ENCODE measurements at regions not wholly inside any gene's neighbourhood (a gene's known extent, or its start where the extent isn't known, plus 50 kb on each side); places are given as distances from the start of the nearest gene placed in this dataset.

GRCh38 chr2:136645236-136645828, 120.0 kb upstream of the THSD7B start:
- H3K36me3 Mint-ChIP-seq (ENCODE audit: insufficient read depth), result no peaks in the 10 kb centered on the region
- peaks cover 0 to 10% of the 10 kb centered on the region in 2 donors for H3K27me3 Mint-ChIP-seq
- H3K9me3 Mint-ChIP-seq, result no peaks in the 10 kb centered on the region
- H3K4me3 Mint-ChIP-seq, result no peak overlapping the region
- no peak for DNase-seq
- no peak for ATAC-seq (replicated peaks)
- H3K27ac Mint-ChIP-seq, result no peak overlapping the region
- H3K4me1 Mint-ChIP-seq (ENCODE audit: low read depth in 2 of 2), result no peaks in the 10 kb centered on the region

GRCh38 chr2:136639651-136640050, 125.7 kb upstream of the THSD7B start:
- ATAC-seq (replicated peaks), result no peak
- DNase-seq, result no peak
- H3K36me3 Mint-ChIP-seq (ENCODE audit: insufficient read depth), result no peaks in the 10 kb centered on the region
- no peaks in the 10 kb centered on the region for H3K4me1 Mint-ChIP-seq (ENCODE audit: low read depth in 2 of 2)
- H3K27ac Mint-ChIP-seq, result no peak overlapping the region
- H3K27me3 Mint-ChIP-seq, result peaks cover 0 to 10% of the 10 kb centered on the region in 2 donors
- no peak overlapping the region for H3K4me3 Mint-ChIP-seq
- H3K9me3 Mint-ChIP-seq, result no peaks in the 10 kb centered on the region

- ATAC-seq (replicated peaks) (no peak), DNase-seq (no peak)
- no peak overlapping the region for H3K4me3 Mint-ChIP-seq
- no peaks in the 10 kb centered on the region for H3K36me3 Mint-ChIP-seq (ENCODE audit: insufficient read depth)
- no peaks in the 10 kb centered on the region for H3K4me1 Mint-ChIP-seq (ENCODE audit: low read depth in 2 of 2)
- peaks cover 0 to 15% of the 10 kb centered on the region in 2 donors for H3K27me3 Mint-ChIP-seq
- H3K9me3 Mint-ChIP-seq, result no peaks in the 10 kb centered on the region
- H3K27ac Mint-ChIP-seq, result no peak overlapping the region
These were observed 127.2 kb upstream of the THSD7B start for GRCh38 chr2:136638193-136638592.

- Mint-ChIP-seq H3K4me3 (no peak overlapping the region), H3K4me1 (ENCODE audit: low read depth in 2 of 2) (no peaks in the 10 kb centered on the region), H3K27ac (no peak overlapping the region), H3K27me3 (peaks cover 0 to 15% of the 10 kb centered on the region in 2 donors), H3K9me3 (no peaks in the 10 kb centered on the region), H3K36me3 (ENCODE audit: insufficient read depth) (no peaks in the 10 kb centered on the region)
- DNase-seq, result no peak
- ATAC-seq (replicated peaks), result no peak
These were observed 127.9 kb upstream of the THSD7B start for GRCh38 chr2:136637402-136637801.

GRCh38 chr2:136628490-136628889, 136.9 kb upstream of the THSD7B start:
- no peaks in the 10 kb centered on the region for H3K36me3 Mint-ChIP-seq (ENCODE audit: insufficient read depth)
- ATAC-seq (replicated peaks) (no peak), DNase-seq (no peak)
- no peaks in the 10 kb centered on the region for H3K9me3 Mint-ChIP-seq
- no peak overlapping the region for H3K27ac Mint-ChIP-seq
- no peaks in the 10 kb centered on the region for H3K4me1 Mint-ChIP-seq (ENCODE audit: low read depth in 2 of 2)
- H3K4me3 Mint-ChIP-seq, result no peak overlapping the region
- peaks cover 17 to 28% of the 10 kb centered on the region in 2 donors for H3K27me3 Mint-ChIP-seq

- ATAC-seq (replicated peaks) (no peak), DNase-seq (no peak)
- no peak overlapping the region for H3K4me3 Mint-ChIP-seq
- H3K9me3 Mint-ChIP-seq, result no peaks in the 10 kb centered on the region
- no peaks in the 10 kb centered on the region for H3K4me1 Mint-ChIP-seq (ENCODE audit: low read depth in 2 of 2)
- peaks cover 0 to 4% of the 10 kb centered on the region in 2 donors for H3K27me3 Mint-ChIP-seq
- no peak overlapping the region for H3K27ac Mint-ChIP-seq
- H3K36me3 Mint-ChIP-seq (ENCODE audit: insufficient read depth), result no peaks in the 10 kb centered on the region
These were observed 152.2 kb upstream of the THSD7B start for GRCh38 chr2:136613096-136613495.

- ATAC-seq (replicated peaks), result no peak
- H3K36me3 Mint-ChIP-seq (ENCODE audit: insufficient read depth), result no peaks in the 10 kb centered on the region
These were observed 153.3 kb upstream of the THSD7B start for GRCh38 chr2:136612079-136612478.

GRCh38 chr2:136611451-136611850, 153.9 kb upstream of the THSD7B start:
- H3K27ac Mint-ChIP-seq, result no peak overlapping the region
- H3K9me3 Mint-ChIP-seq, result no peaks in the 10 kb centered on the region
- no peaks in the 10 kb centered on the region for H3K36me3 Mint-ChIP-seq (ENCODE audit: insufficient read depth)
- ATAC-seq (replicated peaks) (no peak), DNase-seq (no peak)
- H3K4me3 Mint-ChIP-seq, result no peak overlapping the region
- no peaks in the 10 kb centered on the region for H3K4me1 Mint-ChIP-seq (ENCODE audit: low read depth in 2 of 2)
- peaks cover 0 to 9% of the 10 kb centered on the region in 2 donors for H3K27me3 Mint-ChIP-seq

More at GRCh38 chr2:136612079-136612478, 153.3 kb upstream of the THSD7B start:
- H3K4me3 Mint-ChIP-seq, result no peak overlapping the region
- no peaks in the 10 kb centered on the region for H3K9me3 Mint-ChIP-seq
- peaks cover 0 to 9% of the 10 kb centered on the region in 2 donors for H3K27me3 Mint-ChIP-seq
- no peak for DNase-seq
- no peak overlapping the region for H3K27ac Mint-ChIP-seq
- H3K4me1 Mint-ChIP-seq (ENCODE audit: low read depth in 2 of 2), result no peaks in the 10 kb centered on the region

GRCh38 chr2:136582628-136583205, 182.6 kb upstream of the THSD7B start:
- ATAC-seq (replicated peaks) (no peak), DNase-seq (no peak)
- peaks cover 0 to under 1% of the 10 kb centered on the region in 2 donors for H3K27me3 Mint-ChIP-seq
- no peak overlapping the region for H3K4me3 Mint-ChIP-seq
- H3K4me1 Mint-ChIP-seq (ENCODE audit: low read depth in 2 of 2), result no peaks in the 10 kb centered on the region
- H3K36me3 Mint-ChIP-seq (ENCODE audit: insufficient read depth), result no peaks in the 10 kb centered on the region
- H3K27ac Mint-ChIP-seq, result no peak overlapping the region
- H3K9me3 Mint-ChIP-seq, result peaks cover 0 to 2% of the 10 kb centered on the region in 2 donors

GRCh38 chr2:136572335-136572734, 193.0 kb upstream of the THSD7B start:
- Mint-ChIP-seq H3K9me3 (no peaks in the 10 kb centered on the region), H3K27me3 (peaks cover 9 to 15% of the 10 kb centered on the region in 2 donors), H3K4me1 (ENCODE audit: low read depth in 2 of 2) (no peaks in the 10 kb centered on the region), H3K27ac (no peak overlapping the region), H3K4me3 (no peak overlapping the region), H3K36me3 (ENCODE audit: insufficient read depth) (no peaks in the 10 kb centered on the region)
- ATAC-seq (replicated peaks) (no peak), DNase-seq (no peak)

- H3K4me1 Mint-ChIP-seq (ENCODE audit: low read depth in 2 of 2), result no peaks in the 10 kb centered on the region
- H3K4me3 Mint-ChIP-seq, result no peak overlapping the region
- H3K36me3 Mint-ChIP-seq (ENCODE audit: insufficient read depth), result no peaks in the 10 kb centered on the region
- H3K27me3 Mint-ChIP-seq, result peaks cover 26 to 33% of the 10 kb centered on the region in 2 donors
- no peaks in the 10 kb centered on the region for H3K9me3 Mint-ChIP-seq
- no peak for DNase-seq
- H3K27ac Mint-ChIP-seq, result no peak overlapping the region
- ATAC-seq (replicated peaks), result no peak
These were observed 208.1 kb upstream of the THSD7B start for GRCh38 chr2:136557203-136557602.

- Mint-ChIP-seq H3K4me1 (ENCODE audit: low read depth in 2 of 2) (no peaks in the 10 kb centered on the region), H3K9me3 (no peaks in the 10 kb centered on the region), H3K36me3 (ENCODE audit: insufficient read depth) (no peaks in the 10 kb centered on the region), H3K4me3 (no peak overlapping the region), H3K27ac (no peak overlapping the region), H3K27me3 (peaks cover 14 to 23% of the 10 kb centered on the region in 2 donors)
- no peak for ATAC-seq (replicated peaks)
- no peak for DNase-seq
These were observed 215.2 kb upstream of the THSD7B start for GRCh38 chr2:136550181-136550580.

GRCh38 chr2:136539355-136539754, 226.0 kb upstream of the THSD7B start:
- H3K4me3 Mint-ChIP-seq, result no peak overlapping the region
- H3K36me3 Mint-ChIP-seq (ENCODE audit: insufficient read depth), result no peaks in the 10 kb centered on the region
- H3K27ac Mint-ChIP-seq, result no peak overlapping the region
- DNase-seq, result no peak
- H3K27me3 Mint-ChIP-seq, result peaks cover 23 to 29% of the 10 kb centered on the region in 2 donors
- H3K9me3 Mint-ChIP-seq, result no peaks in the 10 kb centered on the region
- ATAC-seq (replicated peaks), result no peak
- H3K4me1 Mint-ChIP-seq (ENCODE audit: low read depth in 2 of 2), result no peaks in the 10 kb centered on the region

GRCh38 chr2:136538489-136538888, 226.9 kb upstream of the THSD7B start:
- H3K4me1 Mint-ChIP-seq (ENCODE audit: low read depth in 2 of 2), result no peaks in the 10 kb centered on the region
- ATAC-seq (replicated peaks) (no peak), DNase-seq (no peak)
- no peak overlapping the region for H3K27ac Mint-ChIP-seq
- no peaks in the 10 kb centered on the region for H3K36me3 Mint-ChIP-seq (ENCODE audit: insufficient read depth)
- no peaks in the 10 kb centered on the region for H3K9me3 Mint-ChIP-seq
- peaks cover 25 to 30% of the 10 kb centered on the region in 2 donors for H3K27me3 Mint-ChIP-seq
- H3K4me3 Mint-ChIP-seq, result no peak overlapping the region
